ENCODE measurements at regions not wholly inside any gene's neighbourhood (a gene's known extent, or its start where the extent isn't known, plus 50 kb on each side); places are given as distances from the start of the nearest gene placed in this dataset.

GRCh38 chr10:110375121-110375520 lies 70.4 kb upstream of the SMNDC1 start:
- ATAC-seq (ENCODE audit: low FRiP score) (no peak), DNase-seq (ENCODE audit: low spot score) (no peak)
- no peak for TF ChIP-seq CTCF (IDR thresholded peaks at IDR 0.05)

GRCh38 chr10:110376021-110376766 lies 71.5 kb upstream of the SMNDC1 start:
- ATAC-seq (ENCODE audit: low FRiP score) (peak; percentile 29), DNase-seq (ENCODE audit: low spot score) (no peak)
- TF ChIP-seq CTCF (IDR thresholded peaks at IDR 0.05): no peak

- ATAC-seq (ENCODE audit: low FRiP score) (no peak), DNase-seq (ENCODE audit: low spot score) (no peak)
- no peak for TF ChIP-seq CTCF (IDR thresholded peaks at IDR 0.05)
These were observed 72.0 kb upstream of the SMNDC1 start for GRCh38 chr10:110376767-110377160.

- no peak for TF ChIP-seq CTCF (IDR thresholded peaks at IDR 0.05)
- ATAC-seq (ENCODE audit: low FRiP score): no peak
- DNase-seq (ENCODE audit: low spot score): no peak
These were observed 73.3 kb upstream of the SMNDC1 start for GRCh38 chr10:110378006-110378405.

- DNase-seq (ENCODE audit: low spot score): no peak
- no peak for ATAC-seq (ENCODE audit: low FRiP score)
- TF ChIP-seq CTCF (IDR thresholded peaks at IDR 0.05): no peak
These were observed 73.9 kb upstream of the SMNDC1 start for GRCh38 chr10:110378533-110379108.

- DNase-seq (ENCODE audit: low spot score): no peak
- no peak for ATAC-seq (ENCODE audit: low FRiP score)
- no peak for TF ChIP-seq CTCF (IDR thresholded peaks at IDR 0.05)
These were observed 75.1 kb upstream of the SMNDC1 start for GRCh38 chr10:110379831-110380230.

GRCh38 chr10:110380293-110380692 lies 75.6 kb upstream of the SMNDC1 start:
- ATAC-seq (ENCODE audit: low FRiP score): no peak
- TF ChIP-seq CTCF (IDR thresholded peaks at IDR 0.05): no peak
- no peak for DNase-seq (ENCODE audit: low spot score)
